Endothelial cell of umbilical vein (primary cell): ENCODE measurements at regions not wholly inside any gene's neighbourhood (a gene's known extent, or its start where the extent isn't known, plus 50 kb on each side); places are given as distances from the start of the nearest gene placed in this dataset.

Experiments
- BruUV-seq: library from RNA; stranded (reverse); fragments of 400-500 nt; replicated peaks from 2 replicates; lab custom pipeline; 2021; lab: Mats Ljungman, UMichigan
- CTCF ChIA-PET: fragments of 300-600, 350-600 bp; sonication (Branson Sonifier 250); formaldehyde crosslinking; loops from one replicate; lab custom pipeline; 2021; ENCODE audit warnings: antibody characterized with exemption, inconsistent platforms; lab: Charles Lee
- POLR2A ChIA-PET: fragments of 300-600, 350-600 bp; sonication (Branson Sonifier 250); formaldehyde crosslinking; loops from one replicate; lab custom pipeline; 2021; ENCODE audit warnings: antibody characterized with exemption, inconsistent platforms; lab: Charles Lee
- DNase-seq: peaks from one replicate; pipeline ENCODE4 v3.0.0-alpha.2; 2011; ENCODE audit warnings: low read depth, low spot score
- FAIRE-seq: peaks from 2 replicates; lab custom pipeline; 2011; peaks lifted over from hg19 to GRCh38; lab: Jason Lieb, UNC
- H2AFZ ChIP-seq: 2 replicates; pipeline ENCODE4 v1.6.0; 2012; ENCODE audit warnings: low read depth, low read length, control low read depth, inconsistent platforms
- H3K27ac ChIP-seq: 2 replicates; pipeline ENCODE4 v1.5.1; 2011; ENCODE audit warnings: low read depth, mild to moderate bottlenecking, control low read depth, low read length, moderate library complexity; ENCODE audit not compliant: insufficient read depth
- H3K27me3 ChIP-seq, 2 experiments: 2 replicates each; pipeline versions ENCODE4 v1.6.0 to v1.6.1; 2011; ENCODE audit warnings: low read length in 2 of 2, mixed read lengths in 1 of 2; ENCODE audit not compliant: control insufficient read depth in 2 of 2, insufficient read depth in 2 of 2
- H3K36me3 ChIP-seq, 2 experiments: 2 replicates in 1 of 2; 3 replicates in 1 of 2; pipeline ENCODE4 v1.5.1; 2011; ENCODE audit warnings: low read length in 2 of 2, mild to moderate bottlenecking in 1 of 2, moderate library complexity in 1 of 2; ENCODE audit not compliant: control insufficient read depth in 2 of 2, insufficient read depth in 2 of 2; ENCODE audit errors: extremely low read depth in 1 of 2
- H3K4me1 ChIP-seq: 3 replicates; pipeline ENCODE4 v1.5.1; 2011; ENCODE audit warnings: mild to moderate bottlenecking, low read length; ENCODE audit not compliant: control insufficient read depth, insufficient read depth; ENCODE audit errors: extremely low read depth
- H3K4me2 ChIP-seq: 2 replicates; pipeline ENCODE4 v1.6.1; 2011; ENCODE audit warnings: low read length, control low read depth, mixed read lengths; ENCODE audit not compliant: insufficient read depth
- H3K4me3 ChIP-seq, 3 experiments: fragments of 200-600 bp in 1 of 3; sonication (generic), shearing (Covaris generic) in 1 of 3; replicated peaks in 1 of 3; 2 replicates each; pipeline ENCODE4 v1.5.1; 2011 to 2016; ENCODE audit warnings: control low read depth in 3 of 3, low read length in 3 of 3, mild to moderate bottlenecking in 2 of 3, inconsistent platforms in 1 of 3, low read depth in 1 of 3, moderate library complexity in 1 of 3; ENCODE audit not compliant: insufficient read depth in 1 of 3
- H3K79me2 ChIP-seq: 2 replicates; pipeline ENCODE4 v1.6.0; 2012; ENCODE audit warnings: low read length, inconsistent platforms; ENCODE audit not compliant: control insufficient read depth, insufficient read depth
- H3K9ac ChIP-seq: replicated peaks from 2 replicates; pipeline ENCODE3; 2011; ENCODE audit warnings: low read length, control low read depth; ENCODE audit not compliant: insufficient read depth; ENCODE audit errors: extremely low read depth
- H3K9me1 ChIP-seq: replicated peaks from 3 replicates; pipeline ENCODE4 v1.6.0; 2011; ENCODE audit warnings: mild to moderate bottlenecking, low read length; ENCODE audit not compliant: control insufficient read depth, insufficient read depth; ENCODE audit errors: extremely low read depth
- H3K9me3 ChIP-seq: replicated peaks from 2 replicates; pipeline ENCODE4 v1.5.1; 2012; ENCODE audit warnings: low read length, inconsistent platforms; ENCODE audit not compliant: control insufficient read depth, insufficient read depth
- H4K20me1 ChIP-seq: replicated peaks from 2 replicates; pipeline ENCODE3; 2011; ENCODE audit warnings: mild to moderate bottlenecking, low read length; ENCODE audit not compliant: control insufficient read depth, insufficient read depth; ENCODE audit errors: extremely low read depth
- CTCF ChIP-seq, 2 donors: IDR thresholded peaks; 1 replicate in 1 of 2; 2 replicates in 1 of 2; pipeline ENCODE4 v1.5.1; 2011; ENCODE audit warnings: low read length in 2 of 2, mild to moderate bottlenecking in 2 of 2, moderate library complexity in 2 of 2, control low read depth in 1 of 2, inconsistent platforms in 1 of 2, low read depth in 1 of 2; ENCODE audit not compliant: insufficient read depth in 1 of 2; ENCODE audit errors: extremely low read depth in 1 of 2
- EZH2 ChIP-seq: IDR thresholded peaks from 2 replicates; pipeline ENCODE4 v1.6.1; 2012; ENCODE audit warnings: borderline replicate concordance, low read depth, mild to moderate bottlenecking, moderate library complexity, low read length, inconsistent platforms; ENCODE audit not compliant: severe bottlenecking
- FOS ChIP-seq: IDR thresholded peaks from 2 replicates; pipeline ENCODE4 v1.6.1; 2011; ENCODE audit warnings: mild to moderate bottlenecking, low read length, moderate library complexity, borderline replicate concordance; ENCODE audit not compliant: insufficient read depth
- GATA2 ChIP-seq: IDR thresholded peaks from 2 replicates; pipeline ENCODE4 v1.7.0; 2011; ENCODE audit warnings: low read depth, mild to moderate bottlenecking, moderate library complexity, mixed read lengths, low read length; ENCODE audit not compliant: insufficient read length, insufficient read depth
- JUN ChIP-seq: IDR thresholded peaks from 2 replicates; pipeline ENCODE4 v1.6.1; 2011; ENCODE audit warnings: borderline replicate concordance, low read depth; ENCODE audit not compliant: insufficient read length, insufficient read depth
- MAX ChIP-seq: IDR thresholded peaks from 2 replicates; pipeline ENCODE4 v1.6.1; 2011; ENCODE audit not compliant: insufficient read depth, insufficient read length
- MYC ChIP-seq: IDR thresholded peaks from one replicate; pipeline ENCODE4 v1.6.1; 2011; ENCODE audit warnings: mild to moderate bottlenecking, low read depth, low read length
- POLR2A ChIP-seq: IDR thresholded peaks from 2 replicates; pipeline ENCODE4 v1.6.1; 2012; ENCODE audit warnings: low read depth, mild to moderate bottlenecking, control low read depth, low read length
- POLR2AphosphoS5 ChIP-seq: IDR thresholded peaks from 2 replicates; pipeline ENCODE4 v1.6.1; 2012; ENCODE audit warnings: low read depth, mild to moderate bottlenecking, control low read depth, low read length, moderate library complexity; ENCODE audit not compliant: insufficient read depth
- dilution Hi-C: fragments of 300-500 bp; cut with MboI; formaldehyde crosslinking; loops from one replicate; pipeline ENCODE4 v1.15.0; 2019; ENCODE audit warnings: low sequenced_read_pairs; ENCODE audit not compliant: extremely low pct_ligation_motif_present
- intact Hi-C: fragments of 100-400 bp; cut with micrococcal nuclease; formaldehyde crosslinking; loops from one replicate; pipeline ENCODE4 v1.10.0; 2022

DNA sequence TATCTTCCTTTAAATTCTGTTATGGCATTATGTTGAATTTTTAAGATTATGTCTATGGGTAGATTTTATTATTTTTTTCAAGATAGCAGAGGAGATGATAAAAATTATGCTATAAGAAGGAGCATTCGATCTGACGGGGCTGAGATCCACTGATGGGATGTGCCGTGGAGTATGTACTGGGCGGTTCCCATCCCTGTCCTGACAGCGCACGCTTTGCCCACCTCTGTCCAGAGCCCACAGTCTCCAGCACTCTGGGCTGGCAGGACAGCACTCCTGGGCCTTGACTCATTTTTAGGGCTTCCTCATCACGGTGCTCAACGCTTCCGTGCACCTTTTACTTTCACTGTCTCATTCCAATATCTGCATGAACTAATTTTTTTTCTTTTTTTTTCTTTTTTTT lies 235.5 kb downstream of the TEX29 start:
- H3K4me1 ChIP-seq, result no peaks in the 10 kb centered on the region
- ChIA-PET POLR2A (no interaction called here), CTCF (no interaction called here)
- H3K27me3 ChIP-seq, result no peaks in the 10 kb centered on the region
- H3K4me2 ChIP-seq, result no peak overlapping the region
- H3K79me2 ChIP-seq, result no peaks in the 10 kb centered on the region
- TF ChIP-seq GATA2 (no peak), POLR2A (no peak)
- H2AFZ ChIP-seq, result no peak overlapping the region
- no peak overlapping the region for H3K4me3 ChIP-seq
- BruUV-seq, result no TSS peak
- dilution Hi-C loops, result no loop called here
- DNase-seq (no peak), FAIRE-seq (no peak)
- no peaks in the 10 kb centered on the region for H3K9me1 ChIP-seq
- intact Hi-C loops, result no loop called here
- no peak overlapping the region for H3K27ac ChIP-seq
- no peak overlapping the region for H3K9ac ChIP-seq
- no peaks in the 10 kb centered on the region for H4K20me1 ChIP-seq
- H3K36me3 ChIP-seq, result no peaks in the 10 kb centered on the region
- peaks cover 2% of the 10 kb centered on the region for H3K9me3 ChIP-seq

GRCh38 chr13:111556496-111556895 lies 236.1 kb downstream of the TEX29 start:
- intact Hi-C loops, result no loop called here
- no peak overlapping the region for H3K4me3 ChIP-seq
- H4K20me1 ChIP-seq, result no peaks in the 10 kb centered on the region
- ChIA-PET POLR2A (no interaction called here), CTCF (no interaction called here)
- H3K9me1 ChIP-seq, result no peaks in the 10 kb centered on the region
- H3K27me3 ChIP-seq, result no peaks in the 10 kb centered on the region
- no peaks in the 10 kb centered on the region for H3K36me3 ChIP-seq
- H2AFZ ChIP-seq, result no peak overlapping the region
- TF ChIP-seq JUN, result no peak
- TF ChIP-seq POLR2AphosphoS5, result no peak
- TF ChIP-seq FOS, result no peak
- no peak for TF ChIP-seq GATA2
- TF ChIP-seq POLR2A, result no peak
- TF ChIP-seq CTCF (IDR thresholded peaks at IDR 0.05; ENCODE audit: extremely low read depth in 1 of 2, insufficient read depth in 1 of 2, low read depth in 1 of 2, low read length in 2 of 2), result no peak
- TF ChIP-seq MAX, result no peak
- TF ChIP-seq MYC, result no peak
- TF ChIP-seq EZH2, result no peak
- no peak for DNase-seq
- no peak for FAIRE-seq
- H3K4me2 ChIP-seq, result no peak overlapping the region
- dilution Hi-C loops, result no loop called here
- peaks cover 4% of the 10 kb centered on the region for H3K9me3 ChIP-seq
- no peaks in the 10 kb centered on the region for H3K4me1 ChIP-seq
- BruUV-seq, result no TSS peak
- no peak overlapping the region for H3K9ac ChIP-seq
- H3K27ac ChIP-seq, result no peak overlapping the region
- no peaks in the 10 kb centered on the region for H3K79me2 ChIP-seq
